Middle frontal gyrus (tissue), 1 donor: ENCODE measurements at regions not wholly inside any gene's neighbourhood (a gene's known extent, or its start where the extent isn't known, plus 50 kb on each side); places are given as distances from the start of the nearest gene placed in this dataset.

Source experiments
- DNase-seq: peaks from one replicate; pipeline ENCODE4 v3.0.0-alpha.2; 2015; ENCODE audit warnings: low spot score; ENCODE audit errors: extremely low spot score

GRCh38 chr5:73311291-73312110 is 137.1 kb downstream of the FOXD1 start:
- no peak for DNase-seq

GRCh38 chr5:73307645-73308355 is 134.8 kb downstream of the TMEM174 start:
- no peak for DNase-seq

- no peak for DNase-seq
Measured at GRCh38 chr5:73306741-73307275, 133.8 kb downstream of the TMEM174 start.

GRCh38 chr5:73306078-73306719 is 133.2 kb downstream of the TMEM174 start:
- no peak for DNase-seq

- no peak for DNase-seq
Measured at GRCh38 chr5:73305386-73305785, 132.4 kb downstream of the TMEM174 start.

- DNase-seq = no peak
Measured at GRCh38 chr5:73304381-73304780, 131.4 kb downstream of the TMEM174 start.

GRCh38 chr5:73303148-73304079 is 130.4 kb downstream of the TMEM174 start:
- no peak for DNase-seq

GRCh38 chr5:73302797-73303147 is 129.8 kb downstream of the TMEM174 start:
- DNase-seq = no peak

GRCh38 chr5:73301208-73301901 is 128.4 kb downstream of the TMEM174 start:
- no peak for DNase-seq

GRCh38 chr5:73300337-73301207 is 127.6 kb downstream of the TMEM174 start:
- DNase-seq = no peak

- DNase-seq = no peak
Measured at GRCh38 chr5:73299665-73300336, 126.8 kb downstream of the TMEM174 start.

- DNase-seq = no peak
Measured at GRCh38 chr5:73298772-73299630, 126.0 kb downstream of the TMEM174 start.

- no peak for DNase-seq
Measured at GRCh38 chr5:73298251-73298771, 125.3 kb downstream of the TMEM174 start.

- no peak for DNase-seq
Measured at GRCh38 chr5:73297430-73297829, 124.4 kb downstream of the TMEM174 start.

GRCh38 chr5:73296772-73297171 is 123.8 kb downstream of the TMEM174 start:
- DNase-seq = no peak

- no peak for DNase-seq
Measured at GRCh38 chr5:73295921-73296320, 122.9 kb downstream of the TMEM174 start.

- DNase-seq = no peak
Measured at GRCh38 chr5:73295447-73295846, 122.5 kb downstream of the TMEM174 start.
